ENCODE measurements at regions not wholly inside any gene's neighbourhood (a gene's known extent, or its start where the extent isn't known, plus 50 kb on each side); places are given as distances from the start of the nearest gene placed in this dataset.

DNA sequence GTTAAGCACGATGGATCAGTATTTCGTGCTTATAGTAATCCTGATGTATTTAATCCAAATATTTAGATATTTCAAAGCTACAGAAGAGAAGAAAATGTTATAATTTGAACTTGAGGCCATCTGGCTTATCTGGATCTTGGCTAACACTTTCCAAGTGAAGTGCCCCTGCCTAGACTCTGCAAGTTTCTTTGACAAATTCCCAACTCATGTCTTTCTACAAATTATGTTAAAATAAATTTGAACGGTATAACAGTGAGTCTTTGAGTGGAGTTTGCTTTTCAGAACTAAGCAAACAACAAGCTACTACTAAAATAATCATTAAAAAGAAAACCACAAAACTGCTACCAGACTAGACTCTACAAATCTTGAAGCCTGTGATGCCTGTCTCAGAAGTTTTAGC, 374.4 kb upstream of the PRICKLE1 start:
- no peak for TF ChIP-seq EZH2 (IDR thresholded peaks at IDR 0.05; ENCODE audit: insufficient read depth, low read length)
- TF ChIP-seq, protein P1, sequence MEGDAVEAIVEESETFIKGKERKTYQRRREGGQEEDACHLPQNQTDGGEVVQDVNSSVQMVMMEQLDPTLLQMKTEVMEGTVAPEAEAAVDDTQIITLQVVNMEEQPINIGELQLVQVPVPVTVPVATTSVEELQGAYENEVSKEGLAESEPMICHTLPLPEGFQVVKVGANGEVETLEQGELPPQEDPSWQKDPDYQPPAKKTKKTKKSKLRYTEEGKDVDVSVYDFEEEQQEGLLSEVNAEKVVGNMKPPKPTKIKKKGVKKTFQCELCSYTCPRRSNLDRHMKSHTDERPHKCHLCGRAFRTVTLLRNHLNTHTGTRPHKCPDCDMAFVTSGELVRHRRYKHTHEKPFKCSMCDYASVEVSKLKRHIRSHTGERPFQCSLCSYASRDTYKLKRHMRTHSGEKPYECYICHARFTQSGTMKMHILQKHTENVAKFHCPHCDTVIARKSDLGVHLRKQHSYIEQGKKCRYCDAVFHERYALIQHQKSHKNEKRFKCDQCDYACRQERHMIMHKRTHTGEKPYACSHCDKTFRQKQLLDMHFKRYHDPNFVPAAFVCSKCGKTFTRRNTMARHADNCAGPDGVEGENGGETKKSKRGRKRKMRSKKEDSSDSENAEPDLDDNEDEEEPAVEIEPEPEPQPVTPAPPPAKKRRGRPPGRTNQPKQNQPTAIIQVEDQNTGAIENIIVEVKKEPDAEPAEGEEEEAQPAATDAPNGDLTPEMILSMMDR (IDR thresholded peaks at IDR 0.05; ENCODE audit: insufficient read depth, low read depth, low read length) = no peak
